PC-9 (cell line): ENCODE measurements at regions not wholly inside any gene's neighbourhood (a gene's known extent, or its start where the extent isn't known, plus 50 kb on each side); places are given as distances from the start of the nearest gene placed in this dataset.

ENCODE experiments used
- EZH2 ChIP-seq: fragments of 200-600 bp; sonication (generic); IDR thresholded peaks from 2 replicates; pipeline ENCODE4 v1.8.0; 2017; ENCODE audit warnings: antibody characterized with exemption, low read depth
- TF ChIP-seq, protein P1 (sequence below): fragments of 200-600 bp; sonication (generic); conservative IDR thresholded peaks from 2 replicates; pipeline ENCODE4 v1.6.1; 2017; ENCODE audit warnings: mixed run types, antibody characterized with exemption, mild to moderate bottlenecking, moderate library complexity

DNA sequence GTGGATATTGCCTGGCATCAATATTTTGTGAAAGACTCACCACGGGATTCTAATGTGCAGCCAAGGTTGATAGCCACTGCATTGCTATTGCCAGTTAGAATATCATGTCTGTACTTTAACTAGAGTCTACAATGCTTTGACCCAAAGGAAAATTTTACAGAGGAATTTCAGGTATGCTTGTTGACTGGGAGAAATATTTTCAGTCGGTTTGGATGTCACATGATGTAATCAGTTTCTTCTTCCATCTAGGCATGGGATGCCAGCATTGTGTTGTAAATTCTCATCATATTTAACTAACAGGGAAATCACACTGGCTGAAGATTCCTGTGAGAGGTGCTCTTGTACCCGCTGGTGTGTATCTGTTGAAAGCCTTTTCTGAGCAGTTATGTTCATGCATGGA is 508.9 kb upstream of the ADAMTS9 start:
- TF ChIP-seq, protein P1, sequence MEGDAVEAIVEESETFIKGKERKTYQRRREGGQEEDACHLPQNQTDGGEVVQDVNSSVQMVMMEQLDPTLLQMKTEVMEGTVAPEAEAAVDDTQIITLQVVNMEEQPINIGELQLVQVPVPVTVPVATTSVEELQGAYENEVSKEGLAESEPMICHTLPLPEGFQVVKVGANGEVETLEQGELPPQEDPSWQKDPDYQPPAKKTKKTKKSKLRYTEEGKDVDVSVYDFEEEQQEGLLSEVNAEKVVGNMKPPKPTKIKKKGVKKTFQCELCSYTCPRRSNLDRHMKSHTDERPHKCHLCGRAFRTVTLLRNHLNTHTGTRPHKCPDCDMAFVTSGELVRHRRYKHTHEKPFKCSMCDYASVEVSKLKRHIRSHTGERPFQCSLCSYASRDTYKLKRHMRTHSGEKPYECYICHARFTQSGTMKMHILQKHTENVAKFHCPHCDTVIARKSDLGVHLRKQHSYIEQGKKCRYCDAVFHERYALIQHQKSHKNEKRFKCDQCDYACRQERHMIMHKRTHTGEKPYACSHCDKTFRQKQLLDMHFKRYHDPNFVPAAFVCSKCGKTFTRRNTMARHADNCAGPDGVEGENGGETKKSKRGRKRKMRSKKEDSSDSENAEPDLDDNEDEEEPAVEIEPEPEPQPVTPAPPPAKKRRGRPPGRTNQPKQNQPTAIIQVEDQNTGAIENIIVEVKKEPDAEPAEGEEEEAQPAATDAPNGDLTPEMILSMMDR = no peak
- no peak for TF ChIP-seq EZH2
